Fibroblast of pulmonary artery (primary cell): ENCODE measurements at regions not wholly inside any gene's neighbourhood (a gene's known extent, or its start where the extent isn't known, plus 50 kb on each side); places are given as distances from the start of the nearest gene placed in this dataset.
"Not testable (repeated sequence)": the region's sequence is repeated elsewhere in the genome, so short reads cannot be mapped to it uniquely, and the experiment has no call there.

ENCODE experiments used
- DNase-seq: peaks from one replicate; pipeline ENCODE4 v3.0.0-alpha.2; 2010; ENCODE audit warnings: low read depth
- H3K4me3 ChIP-seq: replicated peaks from 2 replicates; pipeline ENCODE4 v1.5.1; 2011; ENCODE audit warnings: low read depth, mild to moderate bottlenecking, control low read depth, low read length, moderate library complexity
- CTCF ChIP-seq: IDR thresholded peaks from 2 replicates; pipeline ENCODE4 v1.5.1; 2011; ENCODE audit warnings: mild to moderate bottlenecking, control low read depth, low read length, inconsistent platforms; ENCODE audit errors: missing control alignments

- DNase-seq = peak; percentile 61
- no peak for TF ChIP-seq CTCF
- H3K4me3 ChIP-seq = no peak overlapping the region
Observed at GRCh38 chr4:92241094-92241493, 62.7 kb upstream of the GRID2 start.

- no peak overlapping the region for H3K4me3 ChIP-seq
- no peak for TF ChIP-seq CTCF
- no peak for DNase-seq
Observed at GRCh38 chr4:92246384-92246783, 57.4 kb upstream of the GRID2 start.

- TF ChIP-seq CTCF = no peak
- no peak for DNase-seq
- no peak overlapping the region for H3K4me3 ChIP-seq
Observed at GRCh38 chr4:92249541-92249940, 54.2 kb upstream of the GRID2 start.

GRCh38 chr4:92251711-92252110 is 52.1 kb upstream of the GRID2 start:
- TF ChIP-seq CTCF = no peak
- H3K4me3 ChIP-seq = no peak overlapping the region
- peak; percentile 60 for DNase-seq

- not testable (repeated sequence) for DNase-seq, H3K4me3 ChIP-seq
Observed at GRCh38 chr4:92252358-92252757, 51.4 kb upstream of the GRID2 start.

- no peak overlapping the region for H3K4me3 ChIP-seq
- no peak for DNase-seq
- no peak for TF ChIP-seq CTCF
Observed at GRCh38 chr4:92252846-92253245, 50.9 kb upstream of the GRID2 start.

- no peak for TF ChIP-seq CTCF
- no peak for DNase-seq
- no peak overlapping the region for H3K4me3 ChIP-seq
Observed at GRCh38 chr4:92253550-92253949, 50.2 kb upstream of the GRID2 start.
